PC-9 (cell line): ENCODE measurements at regions not wholly inside any gene's neighbourhood (a gene's known extent, or its start where the extent isn't known, plus 50 kb on each side); places are given as distances from the start of the nearest gene placed in this dataset.

Source experiments
- BruUV-seq: library from RNA; stranded (reverse); fragments of 400-500 nt; replicated peaks from 2 replicates; lab custom pipeline; 2021; lab: Mats Ljungman, UMichigan
- CTCF ChIA-PET: fragments of 300-600 bp; sonication (Branson Sonifier 250); formaldehyde crosslinking; loops from one replicate; lab custom pipeline; 2022; ENCODE audit warnings: antibody characterized with exemption; lab: Charles Lee
- POLR2A ChIA-PET: fragments of 300-600 bp; sonication (Branson Sonifier 250); formaldehyde crosslinking; loops from one replicate; lab custom pipeline; 2022; ENCODE audit warnings: antibody characterized with exemption; ENCODE audit not compliant: unreplicated experiment; lab: Charles Lee
- DNase-seq, 2 experiments: peaks; one replicate each; pipeline versions ENCODE4 v3.0.0 to v3.0.0-alpha.2; 2015 to 2022; ENCODE audit warnings: mixed read lengths in 1 of 2
- H2AFZ ChIP-seq: fragments of 200-600 bp; sonication (generic); 2 replicates; pipeline ENCODE4 v1.8.1; 2017; ENCODE audit warnings: antibody characterized with exemption
- H3F3A ChIP-seq: fragments of 200-600 bp; sonication (generic); 2 replicates; pipeline ENCODE4 v1.8.1; 2017; ENCODE audit warnings: antibody characterized with exemption, mild to moderate bottlenecking, low read depth; ENCODE audit not compliant: insufficient read depth
- H3K27ac ChIP-seq: fragments of 200-600 bp; sonication (generic); 2 replicates; pipeline ENCODE4 v1.6.1; 2016; ENCODE audit warnings: mixed run types
- H3K27me3 ChIP-seq: fragments of 200-600 bp; sonication (generic); 2 replicates; pipeline ENCODE4 v1.6.1; 2016; ENCODE audit warnings: low read depth, mixed run types; ENCODE audit not compliant: insufficient read depth
- H3K36me3 ChIP-seq: fragments of 200-600 bp; sonication (generic); 2 replicates; pipeline ENCODE4 v1.6.1; 2016; ENCODE audit warnings: low read depth, mixed run types
- H3K4me1 ChIP-seq: fragments of 200-600 bp; sonication (generic); replicated peaks from 2 replicates; pipeline ENCODE4 v1.6.1; 2016; ENCODE audit warnings: mixed run types; ENCODE audit not compliant: insufficient read depth
- H3K4me2 ChIP-seq: fragments of 200-600 bp; sonication (generic); 2 replicates; pipeline ENCODE4 v1.6.1; 2017; ENCODE audit warnings: mixed run types
- H3K4me3 ChIP-seq: fragments of 200-600 bp; sonication (generic); 2 replicates; pipeline ENCODE4 v1.6.1; 2016; ENCODE audit warnings: mixed run types
- H3K79me2 ChIP-seq: fragments of 200-600 bp; sonication (generic); 2 replicates; pipeline ENCODE4 v1.6.1; 2017; ENCODE audit warnings: low read depth, mixed run types
- H3K9me2 ChIP-seq: fragments of 200-600 bp; sonication (generic); 2 replicates; pipeline ENCODE4 v1.8.1; 2017; ENCODE audit warnings: mild to moderate bottlenecking; ENCODE audit not compliant: insufficient read depth
- H3K9me3 ChIP-seq: fragments of 200-600 bp; sonication (generic); 2 replicates; pipeline ENCODE4 v1.8.1; 2016; ENCODE audit warnings: low read depth; ENCODE audit not compliant: insufficient read depth
- H4K20me1 ChIP-seq: fragments of 200-600 bp; sonication (generic); 2 replicates; pipeline ENCODE4 v1.8.1; 2017; ENCODE audit not compliant: insufficient read depth
- EZH2 ChIP-seq: fragments of 200-600 bp; sonication (generic); IDR thresholded peaks from 2 replicates; pipeline ENCODE4 v1.8.0; 2017; ENCODE audit warnings: antibody characterized with exemption, low read depth
- intact Hi-C: fragments of 100-400 bp; cut with micrococcal nuclease; formaldehyde crosslinking; loops from one replicate; pipeline ENCODE4 v1.10.0; 2022; ENCODE audit not compliant: unreplicated experiment
- TF ChIP-seq, protein P1 (sequence below): fragments of 200-600 bp; sonication (generic); conservative IDR thresholded peaks from 2 replicates; pipeline ENCODE4 v1.6.1; 2017; ENCODE audit warnings: mixed run types, antibody characterized with exemption, mild to moderate bottlenecking, moderate library complexity

DNA sequence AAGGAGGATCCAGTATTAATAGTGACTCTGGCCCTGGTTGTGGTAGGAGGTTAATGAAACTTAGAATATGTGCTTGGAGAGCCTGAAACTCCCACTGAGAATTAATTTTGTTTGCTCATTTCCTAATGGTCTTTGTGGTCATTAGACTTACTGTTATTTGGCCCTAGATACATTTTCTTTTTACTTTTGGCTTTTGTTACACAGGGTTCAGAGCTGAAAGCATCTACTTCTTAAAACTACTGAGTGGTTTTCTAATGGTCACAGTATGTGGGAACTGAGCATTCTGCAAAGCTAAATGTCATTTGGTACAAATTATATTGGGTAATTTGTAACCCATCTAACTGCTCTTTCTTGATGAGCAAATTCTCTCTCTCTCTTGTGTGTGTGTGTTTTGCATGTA lies 433.4 kb upstream of the IL12A start:
- DNase-seq, result no peak
- Histone ChIP-seq H3K27me3 (no peaks in the 10 kb centered on the region), H3K4me1 (no peaks in the 10 kb centered on the region), H4K20me1 (no peaks in the 10 kb centered on the region), H3K9me2 (no peaks in the 10 kb centered on the region), H3K9me3 (no peaks in the 10 kb centered on the region), H3K4me2 (no peak overlapping the region), H3K36me3 (no peaks in the 10 kb centered on the region), H3K4me3 (no peak overlapping the region), H2AFZ (no peak overlapping the region), H3K79me2 (no peaks in the 10 kb centered on the region), H3F3A (no peaks in the 10 kb centered on the region), H3K27ac (no peak overlapping the region)
- POLR2A ChIA-PET, result no interaction called here
- no peak for TF ChIP-seq EZH2
- TF ChIP-seq, protein P1, sequence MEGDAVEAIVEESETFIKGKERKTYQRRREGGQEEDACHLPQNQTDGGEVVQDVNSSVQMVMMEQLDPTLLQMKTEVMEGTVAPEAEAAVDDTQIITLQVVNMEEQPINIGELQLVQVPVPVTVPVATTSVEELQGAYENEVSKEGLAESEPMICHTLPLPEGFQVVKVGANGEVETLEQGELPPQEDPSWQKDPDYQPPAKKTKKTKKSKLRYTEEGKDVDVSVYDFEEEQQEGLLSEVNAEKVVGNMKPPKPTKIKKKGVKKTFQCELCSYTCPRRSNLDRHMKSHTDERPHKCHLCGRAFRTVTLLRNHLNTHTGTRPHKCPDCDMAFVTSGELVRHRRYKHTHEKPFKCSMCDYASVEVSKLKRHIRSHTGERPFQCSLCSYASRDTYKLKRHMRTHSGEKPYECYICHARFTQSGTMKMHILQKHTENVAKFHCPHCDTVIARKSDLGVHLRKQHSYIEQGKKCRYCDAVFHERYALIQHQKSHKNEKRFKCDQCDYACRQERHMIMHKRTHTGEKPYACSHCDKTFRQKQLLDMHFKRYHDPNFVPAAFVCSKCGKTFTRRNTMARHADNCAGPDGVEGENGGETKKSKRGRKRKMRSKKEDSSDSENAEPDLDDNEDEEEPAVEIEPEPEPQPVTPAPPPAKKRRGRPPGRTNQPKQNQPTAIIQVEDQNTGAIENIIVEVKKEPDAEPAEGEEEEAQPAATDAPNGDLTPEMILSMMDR, result no peak
- intact Hi-C loops, result no loop called here
- no TSS peak for BruUV-seq
- CTCF ChIA-PET, result no interaction called here

DNA sequence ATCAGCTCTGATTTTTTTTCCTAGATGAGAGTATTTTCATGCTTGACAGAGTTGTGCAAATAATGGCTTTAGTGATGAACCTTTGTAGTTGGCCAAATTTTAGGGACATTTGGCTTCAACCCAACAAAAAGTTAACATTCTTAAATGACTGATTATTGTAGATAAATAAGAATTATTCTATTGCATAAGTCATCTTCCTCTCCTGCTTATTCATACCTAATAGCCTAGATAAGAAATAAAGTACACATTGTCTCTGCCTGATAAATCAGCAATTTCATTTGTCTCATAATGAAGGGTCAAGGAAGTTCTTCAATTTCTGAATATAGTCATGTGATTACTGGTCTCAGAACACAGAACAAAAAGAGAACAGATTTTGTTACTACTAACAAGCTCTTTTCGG lies 428.9 kb upstream of the IL12A start:
- Histone ChIP-seq H4K20me1 (no peaks in the 10 kb centered on the region), H3K9me2 (no peaks in the 10 kb centered on the region), H3F3A (no peaks in the 10 kb centered on the region), H3K36me3 (no peaks in the 10 kb centered on the region), H3K9me3 (no peaks in the 10 kb centered on the region), H3K79me2 (no peaks in the 10 kb centered on the region), H3K27ac (no peak overlapping the region), H3K4me2 (no peak overlapping the region), H3K27me3 (no peaks in the 10 kb centered on the region), H2AFZ (no peak overlapping the region), H3K4me1 (no peaks in the 10 kb centered on the region), H3K4me3 (no peak overlapping the region)
- BruUV-seq, result no TSS peak
- intact Hi-C loops, result no loop called here
- DNase-seq, result no peak
- TF ChIP-seq, protein P1, result no peak
- no peak for TF ChIP-seq EZH2
- POLR2A ChIA-PET, result no interaction called here
- CTCF ChIA-PET, result no interaction called here

DNA sequence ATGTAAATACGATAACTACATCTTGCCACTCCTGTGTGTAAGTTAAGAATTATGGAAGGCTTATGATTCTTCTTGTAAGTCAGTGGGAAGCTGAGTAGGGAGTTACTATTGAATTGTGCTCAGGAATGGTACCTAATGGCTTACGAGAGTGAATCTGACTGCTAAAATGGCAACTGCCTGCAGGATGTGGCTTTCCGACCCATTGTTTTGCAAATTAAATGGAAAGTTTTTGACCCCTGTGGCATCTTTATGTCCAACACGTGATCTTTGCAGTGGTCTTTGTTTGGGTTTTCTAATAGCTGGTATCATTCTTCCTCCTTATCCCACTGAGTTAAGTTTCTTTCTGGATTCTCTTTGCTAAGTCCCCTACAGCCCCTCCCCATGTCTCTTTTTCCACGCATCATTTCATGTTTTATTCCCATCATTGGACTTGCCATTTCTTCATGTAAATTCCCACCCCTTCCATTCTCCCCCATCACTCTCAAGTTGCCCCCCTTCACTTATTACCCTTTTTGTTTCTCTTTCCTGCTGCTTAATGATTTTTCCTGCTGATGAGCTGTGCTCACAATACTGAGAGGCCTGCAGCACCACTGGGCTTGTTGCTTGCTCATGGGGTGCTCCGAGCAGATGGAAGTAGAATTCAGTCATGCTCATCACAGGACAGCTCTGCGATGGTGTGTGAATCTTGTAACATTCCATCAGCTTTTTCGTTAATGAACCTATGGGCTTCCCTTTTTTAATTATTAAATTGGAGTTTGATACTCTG lies 428.2 kb upstream of the IL12A start:
- Histone ChIP-seq H3K4me2 (no peak overlapping the region), H3K79me2 (no peaks in the 10 kb centered on the region), H4K20me1 (no peaks in the 10 kb centered on the region), H3K4me3 (no peak overlapping the region), H3K27ac (no peak overlapping the region), H3F3A (no peaks in the 10 kb centered on the region), H2AFZ (no peak overlapping the region), H3K4me1 (no peaks in the 10 kb centered on the region), H3K9me2 (no peaks in the 10 kb centered on the region), H3K9me3 (no peaks in the 10 kb centered on the region), H3K36me3 (no peaks in the 10 kb centered on the region), H3K27me3 (no peaks in the 10 kb centered on the region)
- intact Hi-C loops, result no loop called here
- DNase-seq, result no peak
- TF ChIP-seq, protein P1, result no peak
- no peak for TF ChIP-seq EZH2
- BruUV-seq, result no TSS peak
- CTCF ChIA-PET, result no interaction called here
- POLR2A ChIA-PET, result no interaction called here
